ENCODE measurements at regions not wholly inside any gene's neighbourhood (a gene's known extent, or its start where the extent isn't known, plus 50 kb on each side); places are given as distances from the start of the nearest gene placed in this dataset.
"Not testable (repeated sequence)": the region's sequence is repeated elsewhere in the genome, so short reads cannot be mapped to it uniquely, and the experiment has no call there.

DNA sequence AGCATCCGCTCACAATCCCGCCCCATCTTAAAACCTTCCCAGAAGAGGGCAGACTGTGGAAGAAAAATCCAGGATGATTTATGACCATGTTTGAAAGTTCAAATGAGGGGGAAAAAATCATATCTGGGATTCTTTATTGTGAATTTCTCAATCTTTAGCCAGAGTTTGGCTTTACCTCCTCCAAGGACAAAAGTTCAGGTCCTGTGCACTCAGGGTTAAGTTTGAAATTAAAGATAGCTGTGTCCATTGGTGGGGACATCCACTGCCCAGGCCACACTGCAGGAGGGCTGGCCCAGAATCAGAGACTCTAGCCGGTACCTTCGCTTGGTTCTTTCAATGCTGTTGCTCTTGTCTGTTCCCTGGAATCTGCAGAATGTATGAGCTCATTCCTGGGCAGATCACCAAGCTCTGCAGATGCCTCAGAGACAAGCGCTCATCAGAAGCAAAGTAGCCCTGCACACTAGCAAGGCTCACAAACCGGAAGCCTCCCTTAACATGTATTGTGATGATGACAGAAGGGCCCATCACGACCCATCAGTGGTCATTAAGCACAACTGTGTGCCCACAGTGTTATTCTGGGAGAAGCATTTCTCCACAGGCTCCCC, 375.3 kb upstream of the KLHL29 start:
- DNase-seq: no peak

DNA sequence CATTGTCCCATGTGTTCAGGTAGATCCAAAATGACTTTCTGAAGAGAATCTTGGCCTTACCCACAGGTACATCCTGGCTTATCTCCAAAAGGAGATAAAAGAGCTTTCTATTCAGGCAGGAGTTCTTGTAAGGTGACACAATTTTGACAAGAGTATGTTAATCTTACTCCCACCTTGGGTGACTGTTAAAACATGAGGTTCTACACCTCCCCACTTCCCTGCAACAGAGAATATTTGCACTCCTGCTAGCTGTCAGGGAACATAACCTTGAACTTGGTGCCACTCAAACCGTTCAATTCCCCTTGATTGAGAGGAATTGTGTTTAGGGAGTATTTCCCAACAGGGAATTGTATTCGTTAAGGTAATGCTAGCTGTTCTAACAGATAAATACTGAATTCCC, 372.5 kb upstream of the KLHL29 start:
- DNase-seq: no peak

DNA sequence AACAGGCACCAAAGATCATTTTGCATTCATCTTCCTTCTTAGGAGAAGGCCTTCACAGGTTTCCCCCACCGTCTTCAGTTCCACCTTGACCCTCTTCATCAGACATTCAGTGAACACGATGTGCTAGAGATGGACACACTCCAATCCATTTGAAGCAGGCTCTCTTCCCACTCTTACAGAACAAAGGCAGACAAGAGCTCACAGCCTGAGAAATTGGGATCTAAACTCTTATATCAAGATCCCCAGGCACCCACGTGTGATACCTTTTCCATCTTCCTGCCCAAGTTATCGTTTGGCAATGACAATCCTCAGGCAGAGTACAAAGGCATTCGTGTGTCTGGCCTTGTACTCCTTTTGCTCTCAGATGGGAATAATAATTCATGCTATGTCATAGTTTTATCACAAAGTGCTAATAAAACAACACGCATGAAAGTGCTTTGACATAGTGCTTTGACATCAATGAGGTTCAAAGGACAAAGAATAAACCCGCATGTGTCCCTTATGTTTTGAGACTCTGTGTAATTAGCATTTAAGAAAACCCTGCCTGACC, 369.3 kb upstream of the KLHL29 start:
- no peak for DNase-seq

DNA sequence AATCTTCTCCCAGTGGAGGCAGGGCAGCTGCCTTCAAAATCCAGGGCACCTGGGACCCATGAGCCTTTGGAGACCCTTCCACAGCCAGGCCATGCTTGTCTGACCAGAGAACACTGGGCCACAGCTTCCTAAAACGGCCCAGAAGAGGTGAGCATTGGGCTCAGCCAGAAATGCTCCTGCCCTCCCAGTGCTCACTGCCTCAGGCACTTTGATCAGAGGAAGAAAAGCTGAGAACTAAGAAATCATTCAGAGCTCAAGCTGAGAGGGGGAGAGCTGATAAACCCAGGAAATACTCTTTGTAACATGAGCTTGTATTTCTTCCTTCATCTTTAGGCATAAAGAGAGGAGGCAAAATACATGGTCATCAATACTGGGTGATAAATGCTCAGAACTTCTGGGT, 365.5 kb upstream of the KLHL29 start:
- DNase-seq: no peak

DNA sequence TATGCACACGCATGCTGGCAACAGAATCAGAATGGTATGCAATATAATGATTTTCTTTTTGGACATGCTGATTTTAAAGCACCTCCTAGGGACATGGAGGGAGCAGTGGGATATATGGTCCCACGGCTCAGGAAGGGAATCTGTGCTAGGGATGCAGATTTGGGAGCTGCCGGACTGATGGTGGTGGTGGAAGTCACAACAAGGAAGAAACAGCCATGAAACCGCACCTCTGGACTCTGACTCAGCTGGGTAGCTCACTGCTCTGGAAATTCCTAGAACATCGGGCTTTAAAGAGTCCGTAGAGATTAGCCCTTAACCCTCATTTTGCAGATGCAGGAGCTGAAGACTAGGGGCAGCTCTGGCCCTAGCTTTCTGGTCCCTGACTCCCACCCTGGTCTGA, 364.3 kb upstream of the KLHL29 start:
- DNase-seq: no peak

DNA sequence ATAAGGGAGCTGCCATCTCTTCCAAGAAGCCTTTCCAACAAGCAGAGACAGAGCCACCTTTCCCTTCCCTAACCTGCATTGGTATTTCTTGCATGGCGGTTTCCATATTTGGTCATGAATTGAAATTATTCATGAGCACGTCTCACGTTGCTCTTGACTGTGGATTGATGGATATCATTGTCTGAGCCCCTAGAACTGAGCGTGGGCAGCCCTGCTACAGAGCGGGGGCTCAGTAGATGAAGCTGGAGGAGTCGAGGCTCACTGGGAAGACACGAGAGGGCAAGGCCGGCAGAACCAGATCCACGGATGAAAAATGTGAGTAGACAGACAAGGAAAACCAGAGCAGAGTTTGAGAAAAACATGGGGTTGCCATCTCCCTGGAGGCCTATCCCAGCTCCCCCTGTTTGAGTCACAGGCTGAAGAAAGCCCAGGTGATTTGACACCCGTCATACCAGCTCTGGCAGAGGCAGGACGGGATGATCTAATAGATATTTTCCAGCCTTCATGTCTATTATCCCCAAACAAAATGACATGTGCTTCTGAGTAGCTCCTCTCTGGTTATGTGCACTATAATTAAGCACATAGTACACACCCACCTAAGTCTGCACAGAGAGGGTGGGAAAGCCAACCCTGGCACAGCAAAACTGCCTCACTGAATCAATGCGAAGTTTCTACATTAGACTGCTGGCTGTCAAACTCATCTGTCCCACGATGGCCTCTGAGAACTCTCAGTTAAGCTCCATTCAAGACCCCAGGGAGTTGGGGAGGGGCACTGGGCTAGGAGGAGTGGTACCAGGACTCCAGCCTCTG, 363.5 kb upstream of the KLHL29 start:
- no peak for DNase-seq

DNA sequence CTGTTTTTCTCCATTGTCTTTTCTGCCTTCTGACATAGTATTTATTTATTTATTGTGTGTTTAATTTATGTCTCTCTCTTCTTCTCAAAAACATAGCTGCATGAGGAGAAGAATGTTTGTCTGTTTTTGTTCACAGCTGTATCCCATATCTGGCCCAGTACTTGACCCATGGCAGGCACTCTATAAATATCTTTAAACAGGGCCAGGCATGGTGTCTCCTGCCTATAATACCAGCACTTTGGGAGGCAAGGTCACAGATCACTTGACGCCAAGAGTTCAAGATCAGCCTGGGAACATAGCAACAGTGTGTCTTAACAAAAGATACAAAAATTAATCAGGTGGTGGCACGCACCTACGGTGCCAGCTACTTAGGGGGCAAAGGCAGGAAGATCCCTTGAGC, 361.3 kb upstream of the KLHL29 start:
- no peak for DNase-seq

DNA sequence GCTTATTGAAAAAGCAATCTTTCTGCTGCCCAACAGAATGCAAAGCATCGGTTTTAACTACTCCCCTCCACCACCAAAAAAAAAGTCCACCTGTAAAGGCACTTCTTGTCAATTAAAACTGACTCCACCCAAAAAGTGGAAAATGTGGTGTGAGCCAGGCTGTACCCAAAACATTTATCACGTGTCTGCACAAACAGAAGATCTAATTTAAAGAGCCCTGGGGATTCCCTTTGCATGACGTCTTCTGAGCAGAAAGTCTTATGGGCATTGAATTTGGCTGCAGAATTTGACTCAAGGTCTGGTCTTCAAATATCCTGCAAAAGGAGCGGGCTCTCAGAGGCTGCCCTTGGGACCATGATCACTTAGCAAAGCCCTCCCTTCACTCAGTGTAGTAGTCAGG, 358.3 kb upstream of the KLHL29 start:
- no peak for DNase-seq

- DNase-seq: no peak
Observed at GRCh38 chr2:23027396-23027795, 357.6 kb upstream of the KLHL29 start.

DNA sequence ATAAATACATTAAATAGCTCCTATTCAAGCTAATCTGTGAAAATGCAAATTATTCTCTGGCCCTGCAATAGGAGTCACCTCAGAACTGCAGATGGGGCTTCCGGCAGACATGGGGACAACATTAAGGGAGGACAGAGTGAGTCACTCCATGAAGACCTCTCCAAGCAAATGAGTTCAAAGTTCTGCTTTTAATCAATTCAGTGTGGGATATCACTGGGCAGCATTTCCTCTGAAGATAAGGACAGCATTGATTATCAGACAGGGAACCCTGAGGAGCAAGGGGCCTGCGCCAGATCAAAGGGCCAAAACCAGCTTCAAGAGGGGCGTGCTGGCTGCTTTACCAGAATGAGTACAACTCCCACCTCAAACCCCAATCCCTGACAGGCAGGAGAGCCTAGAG, 356.9 kb upstream of the KLHL29 start:
- no peak for DNase-seq

DNA sequence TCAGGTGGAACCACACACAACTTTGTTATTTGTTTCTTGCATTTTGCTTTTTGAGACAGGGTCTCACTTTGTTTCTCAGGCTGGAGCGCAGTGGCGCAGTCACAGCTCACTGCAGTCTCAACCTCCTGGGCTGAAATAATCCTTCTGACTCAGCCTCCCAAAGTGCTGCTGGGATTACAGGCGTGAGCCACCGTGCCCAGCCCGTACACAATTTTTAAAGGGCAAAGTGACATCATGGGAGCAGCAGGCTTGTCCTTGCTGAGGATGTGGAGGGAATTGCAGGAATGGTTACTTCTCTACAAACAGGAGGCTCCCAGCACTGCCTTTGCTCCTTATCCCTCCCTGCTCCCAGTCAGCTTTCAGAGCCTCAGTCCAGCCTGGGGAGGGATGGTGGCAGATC, 355.9 kb upstream of the KLHL29 start:
- DNase-seq: no peak

- no peak for DNase-seq
Observed at GRCh38 chr2:23029951-23030350, 355.0 kb upstream of the KLHL29 start.

DNA sequence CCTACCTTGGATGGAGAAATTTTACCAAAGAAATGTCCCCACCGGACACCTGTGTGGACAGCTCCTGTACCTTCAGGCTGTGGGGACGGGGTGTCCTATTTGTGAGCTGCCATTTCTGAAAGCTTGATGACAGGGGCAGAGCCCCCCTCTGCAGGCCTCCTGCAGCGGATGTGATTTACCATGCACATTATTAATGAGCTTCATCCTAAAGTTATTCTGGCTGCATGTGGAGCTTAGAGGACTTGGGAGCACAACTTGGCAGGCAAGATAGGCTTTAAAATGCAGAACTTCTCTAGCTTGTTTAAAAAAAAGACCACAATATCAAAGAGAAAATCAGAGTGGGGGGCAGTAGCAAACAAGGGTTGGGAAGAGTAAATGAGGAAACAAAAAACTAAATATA, 350.0 kb upstream of the KLHL29 start:
- DNase-seq: no peak

GRCh38 chr2:23036629-23037028, 348.4 kb upstream of the KLHL29 start:
- no peak for DNase-seq

- DNase-seq: no peak
Observed at GRCh38 chr2:23037596-23037995, 347.4 kb upstream of the KLHL29 start.

DNA sequence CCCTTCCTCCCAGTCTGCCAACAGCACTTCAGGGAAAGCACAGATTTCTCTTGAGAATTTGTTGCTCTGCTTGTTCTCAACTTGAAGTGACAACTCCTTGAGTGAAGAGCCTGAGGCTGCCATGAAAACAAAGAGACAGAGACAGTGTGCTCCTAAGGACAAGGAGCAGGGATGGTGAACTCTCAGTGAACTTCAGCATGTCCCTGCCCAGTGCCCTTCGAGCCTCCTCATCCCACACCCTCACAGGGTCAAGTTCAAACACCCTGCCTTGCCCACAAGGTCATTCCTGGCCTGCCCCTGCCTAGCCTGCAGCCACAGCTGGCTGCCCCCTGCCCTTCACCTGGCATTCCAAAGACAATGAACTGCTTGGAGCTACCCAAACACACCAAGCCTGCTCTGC, 343.5 kb upstream of the KLHL29 start:
- DNase-seq: no peak

GRCh38 chr2:23042216-23042906, 342.6 kb upstream of the KLHL29 start:
- DNase-seq: no peak

DNA sequence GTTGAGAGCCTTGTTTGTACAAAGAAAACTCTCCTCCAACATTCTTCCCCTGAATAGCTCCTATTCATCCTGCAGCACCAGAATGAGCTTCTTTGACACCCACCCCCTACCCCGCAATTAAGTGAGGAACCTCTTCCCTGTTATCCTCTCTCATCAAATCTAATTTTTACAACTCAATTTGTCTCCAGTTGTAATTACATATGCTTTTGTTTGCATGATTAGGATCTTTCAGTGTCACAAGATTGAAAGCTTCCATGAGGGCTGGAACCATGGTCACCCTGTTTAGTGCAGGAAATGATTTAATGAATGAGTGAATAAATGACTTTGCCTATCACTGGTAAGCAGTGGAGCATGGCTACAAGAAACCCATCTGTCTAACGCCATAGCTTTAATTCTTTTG, 334.6 kb upstream of the KLHL29 start:
- no peak for DNase-seq

GRCh38 chr2:23053601-23054000, 331.4 kb upstream of the KLHL29 start:
- DNase-seq: no peak

DNA sequence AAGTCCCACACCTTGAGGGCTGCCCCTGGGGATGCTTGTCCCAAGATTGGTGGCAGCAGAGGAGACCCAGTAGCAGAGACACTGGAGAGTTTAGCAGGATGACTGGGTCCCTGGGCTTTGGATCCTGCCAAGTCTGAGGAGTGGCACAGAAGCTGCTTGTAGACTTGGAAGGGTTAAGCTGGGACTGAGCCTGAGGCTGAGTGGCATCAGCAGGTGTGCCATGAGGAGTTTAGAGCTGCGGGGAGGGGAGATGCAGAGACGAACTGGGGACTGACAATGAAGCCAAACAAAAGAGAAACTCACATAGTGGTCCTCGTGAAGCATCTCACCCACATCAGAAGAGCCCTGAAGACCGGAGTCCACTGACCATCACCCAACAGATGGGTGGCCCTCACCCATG, 329.7 kb upstream of the KLHL29 start:
- no peak for DNase-seq

DNA sequence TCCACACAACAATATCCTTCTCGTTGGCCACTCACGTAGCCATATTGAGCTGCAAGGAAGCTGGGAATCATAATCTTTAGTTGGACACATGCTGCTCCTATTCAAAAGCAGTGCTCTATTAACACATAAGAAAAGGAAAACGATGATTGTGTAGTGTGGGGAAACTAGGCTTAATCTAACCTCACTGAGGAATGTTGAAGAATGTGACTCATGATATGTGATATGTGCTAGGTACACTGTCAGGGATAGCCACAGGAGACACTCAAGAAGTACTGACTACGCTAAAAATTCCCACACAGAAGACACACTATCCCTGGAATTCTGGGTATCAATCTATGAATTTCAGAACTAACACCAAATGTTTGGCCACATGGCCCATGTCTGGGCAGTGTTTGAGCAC, 328.1 kb upstream of the KLHL29 start:
- DNase-seq: not testable (repeated sequence)

DNA sequence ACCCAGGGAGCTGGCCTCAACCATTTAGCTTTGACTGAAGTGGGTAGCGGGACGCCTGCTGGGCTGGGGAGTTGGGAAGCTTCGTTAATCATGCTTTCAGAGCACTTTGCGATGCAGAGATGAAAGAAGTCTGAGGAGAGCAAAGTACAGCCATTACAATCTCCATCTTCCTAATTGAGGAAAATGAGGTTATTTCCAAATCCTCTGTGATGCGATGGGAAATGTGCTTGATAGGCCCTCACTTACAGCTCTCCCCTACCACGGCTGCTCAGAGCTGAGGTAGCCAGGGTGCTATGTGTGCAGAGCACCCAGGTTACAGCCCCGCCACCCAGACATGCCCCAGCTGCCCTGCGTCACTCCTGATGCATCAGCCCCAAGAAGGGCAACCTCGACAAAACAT, 326.5 kb upstream of the KLHL29 start:
- DNase-seq: no peak

DNA sequence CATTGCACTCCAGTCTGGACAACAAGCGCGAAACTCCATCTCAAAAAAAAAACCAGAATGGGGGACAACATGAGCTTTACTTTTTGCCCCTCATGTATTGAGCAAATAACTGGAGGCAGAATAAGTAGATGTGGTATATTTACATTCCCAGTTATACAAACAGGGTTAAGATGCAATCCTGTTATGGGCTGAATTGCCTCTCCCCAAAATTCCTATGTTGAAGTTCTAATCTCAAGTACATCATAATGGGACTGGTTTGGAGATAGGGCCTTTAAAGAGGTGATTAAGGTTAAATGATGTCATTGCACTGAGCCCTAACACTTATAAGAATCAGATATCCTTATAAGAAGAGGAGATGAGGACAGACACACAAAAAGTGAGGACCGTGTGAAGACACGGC, 319.8 kb upstream of the KLHL29 start:
- no peak for DNase-seq

GRCh38 chr2:23065936-23066335, 319.0 kb upstream of the KLHL29 start:
- DNase-seq: no peak

Measured in effector CD4-positive, alpha-beta T cell (primary cell).